C4-2B (cell line): ENCODE measurements at regions not wholly inside any gene's neighbourhood (a gene's known extent, or its start where the extent isn't known, plus 50 kb on each side); places are given as distances from the start of the nearest gene placed in this dataset.

Experiments used
- CTCF ChIP-seq: fragments of 450-650 bp; conservative IDR thresholded peaks from 2 replicates; pipeline ENCODE4 v1.5.1; 2017; ENCODE audit warnings: mild to moderate bottlenecking
- ZFX ChIP-seq: fragments of 450-650 bp; IDR thresholded peaks from 2 replicates; pipeline ENCODE4 v1.6.1; 2017

- TF ChIP-seq CTCF (no peak), ZFX (no peak)
Measured at GRCh38 chr9:104025104-104025503, 69.0 kb upstream of the SMC2 start.
